SK-N-MC (cell line): ENCODE measurements at regions not wholly inside any gene's neighbourhood (a gene's known extent, or its start where the extent isn't known, plus 50 kb on each side); places are given as distances from the start of the nearest gene placed in this dataset.

Experiments used
- EZH2 ChIP-seq: fragments of 200-600 bp; sonication (generic); IDR thresholded peaks from one replicate; pipeline ENCODE4 v1.6.1; 2017; ENCODE audit warnings: antibody characterized with exemption
- POLR2AphosphoS5 ChIP-seq: IDR thresholded peaks from 2 replicates; pipeline ENCODE4 v1.6.1; 2012; ENCODE audit warnings: mild to moderate bottlenecking, low read depth, low read length, borderline replicate concordance

GRCh38 chr2:145827235-145827634 lies 1307.3 kb upstream of the ZEB2 start:
- TF ChIP-seq POLR2AphosphoS5 (no peak), EZH2 (no peak)
